ENCODE measurements at regions not wholly inside any gene's neighbourhood (a gene's known extent, or its start where the extent isn't known, plus 50 kb on each side); places are given as distances from the start of the nearest gene placed in this dataset.
"Not testable (repeated sequence)": the region's sequence is repeated elsewhere in the genome, so short reads cannot be mapped to it uniquely, and the experiment has no call there.

GRCh38 chr2:53544871-53545558 lies 222.6 kb upstream of the CHAC2 start:
- no peak for DNase-seq
- in situ Hi-C loops (cut with MboI; ENCODE audit: low pct_unique_long_range_greater_than_20kb, low sequenced_read_pairs): no loop called here

- in situ Hi-C loops (cut with MboI; ENCODE audit: low pct_unique_long_range_greater_than_20kb, low sequenced_read_pairs): no loop called here
These were observed 224.5 kb upstream of the CHAC2 start for GRCh38 chr2:53543083-53543482.

DNA sequence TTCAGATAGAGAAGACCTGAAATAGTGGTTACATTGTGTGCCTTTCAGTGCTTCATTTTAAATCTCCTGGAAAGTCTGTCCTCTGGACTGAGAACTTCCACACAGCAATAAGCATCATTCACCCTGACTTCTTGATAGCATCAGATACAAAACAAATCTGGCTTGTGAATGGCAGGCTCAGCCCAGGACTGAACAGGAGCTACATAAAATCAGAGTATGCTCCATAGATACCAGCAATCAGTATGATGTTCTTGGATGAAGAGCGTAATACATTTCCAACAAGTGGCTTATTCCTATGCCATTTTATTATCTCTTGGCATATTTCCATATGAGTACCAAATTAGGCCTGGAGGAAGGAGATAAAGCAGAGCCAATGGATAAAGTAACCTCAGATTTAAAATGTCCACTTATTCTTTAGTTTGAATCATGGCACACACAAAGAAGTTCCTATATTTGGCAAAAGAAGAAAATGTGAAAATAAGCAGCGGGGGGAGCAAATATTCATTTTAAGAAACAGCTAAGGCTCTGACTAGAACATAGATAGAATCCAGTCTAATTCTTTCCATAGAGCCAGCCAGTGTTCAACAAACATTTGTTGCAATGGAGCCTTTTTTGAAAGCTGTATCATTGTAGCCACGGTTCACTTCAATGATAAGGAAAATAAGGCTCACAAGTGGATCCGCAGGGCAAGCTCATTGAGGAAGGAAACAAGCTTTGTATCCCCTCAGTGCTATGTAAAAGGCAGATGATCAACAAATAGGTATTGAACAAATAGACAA lies 230.8 kb upstream of the CHAC2 start:
- in situ Hi-C loops (cut with MboI; ENCODE audit: low pct_unique_long_range_greater_than_20kb, low sequenced_read_pairs): no loop called here

More at GRCh38 chr2:53543083-53543482, 224.5 kb upstream of the CHAC2 start:
- DNase-seq: no peak

GRCh38 chr2:53535234-53535840 lies 232.3 kb upstream of the CHAC2 start:
- in situ Hi-C loops (cut with MboI; ENCODE audit: low pct_unique_long_range_greater_than_20kb, low sequenced_read_pairs): no loop called here

More for the DNA sequence above, 230.8 kb upstream of the CHAC2 start:
- no peak for DNase-seq

GRCh38 chr2:53530126-53530525 lies 237.5 kb upstream of the CHAC2 start:
- in situ Hi-C loops (cut with MboI; ENCODE audit: low pct_unique_long_range_greater_than_20kb, low sequenced_read_pairs): no loop called here
- DNase-seq: no peak

More at GRCh38 chr2:53535234-53535840, 232.3 kb upstream of the CHAC2 start:
- DNase-seq: no peak

GRCh38 chr2:53527056-53527455 lies 240.5 kb upstream of the CHAC2 start:
- no peak for DNase-seq
- in situ Hi-C loops (cut with MboI; ENCODE audit: low pct_unique_long_range_greater_than_20kb, low sequenced_read_pairs): no loop called here

- DNase-seq: no peak
- in situ Hi-C loops (cut with MboI; ENCODE audit: low pct_unique_long_range_greater_than_20kb, low sequenced_read_pairs): no loop called here
These were observed 247.4 kb upstream of the CHAC2 start for GRCh38 chr2:53519918-53520841.

DNA sequence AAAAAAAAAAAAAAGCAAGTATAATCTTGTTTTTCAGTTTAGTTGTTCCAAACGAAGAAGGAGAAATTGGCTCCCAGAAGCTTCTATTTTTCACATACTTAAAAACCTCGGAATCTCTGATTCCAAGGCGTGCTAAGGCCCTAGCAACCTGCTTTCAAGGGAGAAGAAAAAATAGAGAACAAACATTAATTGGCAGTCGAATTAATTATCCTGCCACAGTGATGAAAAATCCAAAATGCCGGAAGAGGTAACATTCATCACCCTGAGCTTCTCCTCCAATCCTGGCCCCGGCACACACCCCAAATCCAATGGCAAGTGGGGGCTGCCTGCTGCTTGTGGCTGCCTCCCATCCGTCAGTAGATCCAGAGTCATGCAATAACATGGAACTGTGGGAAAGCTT lies 250.2 kb upstream of the CHAC2 start:
- DNase-seq: no peak
- in situ Hi-C loops (cut with MboI; ENCODE audit: low pct_unique_long_range_greater_than_20kb, low sequenced_read_pairs): no loop called here

- in situ Hi-C loops (cut with MboI; ENCODE audit: low pct_unique_long_range_greater_than_20kb, low sequenced_read_pairs): no loop called here
- no peak for DNase-seq
These were observed 251.0 kb upstream of the CHAC2 start for GRCh38 chr2:53516650-53517049.

- in situ Hi-C loops (cut with MboI; ENCODE audit: low pct_unique_long_range_greater_than_20kb, low sequenced_read_pairs): no loop called here
- DNase-seq: no peak
These were observed 251.9 kb upstream of the CHAC2 start for GRCh38 chr2:53515435-53516332.

DNA sequence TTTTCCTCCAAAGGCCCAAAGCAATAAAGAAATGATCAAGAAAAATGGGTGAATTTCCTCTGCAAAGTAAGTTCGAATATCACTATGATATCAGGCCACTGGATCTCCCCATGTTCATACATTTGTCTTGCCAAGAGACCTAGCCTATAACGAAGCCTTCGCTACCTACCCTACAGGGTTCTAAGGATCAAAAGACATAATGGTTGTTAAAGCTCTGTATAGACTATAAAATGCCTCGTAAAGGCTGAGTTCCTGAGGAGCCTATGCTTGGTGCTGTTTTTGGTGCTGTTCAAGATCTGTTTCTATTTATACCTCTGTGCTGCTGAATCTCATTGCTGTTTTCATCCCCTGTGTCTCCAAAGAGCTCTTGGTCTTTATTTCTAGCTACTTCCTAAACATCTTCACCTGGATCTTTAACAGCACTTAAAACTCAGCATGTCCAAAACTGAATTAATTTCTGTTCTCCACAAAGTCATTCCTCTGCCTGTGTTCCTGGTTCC lies 254.4 kb upstream of the CHAC2 start:
- no peak for DNase-seq
- in situ Hi-C loops (cut with MboI; ENCODE audit: low pct_unique_long_range_greater_than_20kb, low sequenced_read_pairs): no loop called here

DNA sequence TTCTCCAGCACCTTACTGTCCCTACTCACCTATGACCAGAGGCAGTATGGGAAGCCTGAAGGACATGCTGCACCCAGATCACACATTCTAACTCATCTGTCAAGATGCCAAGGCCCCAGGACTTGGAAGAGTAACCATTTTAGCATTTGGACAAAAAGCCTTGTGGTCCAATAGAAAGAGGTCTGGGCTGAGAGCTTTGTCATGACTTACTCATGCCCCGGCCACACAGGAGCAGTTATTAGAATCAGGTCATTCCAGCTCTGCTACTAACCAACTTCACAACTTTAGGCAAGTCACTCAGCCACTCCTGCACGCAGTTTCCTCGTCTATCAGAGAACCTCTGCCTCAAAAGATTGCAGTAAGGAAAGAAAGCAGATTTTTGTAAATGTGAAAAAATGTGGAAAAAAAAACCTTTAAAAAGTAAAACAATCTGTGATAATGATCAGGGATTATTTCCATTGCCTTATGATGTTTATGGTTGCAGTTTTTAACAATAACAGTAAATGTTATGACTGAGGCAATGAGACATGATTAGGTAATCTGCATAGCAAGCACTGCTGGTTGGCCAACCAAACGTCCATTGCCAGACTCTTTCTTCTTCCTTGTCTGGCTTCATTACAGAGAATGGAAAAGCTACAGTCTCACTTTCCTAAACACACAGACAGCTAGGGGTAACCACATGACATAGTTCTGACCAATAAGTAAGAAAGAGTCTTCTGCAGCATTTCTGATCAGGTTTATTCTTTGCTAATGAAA lies 255.4 kb upstream of the CHAC2 start:
- DNase-seq: no peak
- in situ Hi-C loops (cut with MboI; ENCODE audit: low pct_unique_long_range_greater_than_20kb, low sequenced_read_pairs): no loop called here

GRCh38 chr2:53511549-53511948 lies 256.1 kb upstream of the CHAC2 start:
- in situ Hi-C loops (cut with MboI; ENCODE audit: low pct_unique_long_range_greater_than_20kb, low sequenced_read_pairs): no loop called here
- DNase-seq: no peak

DNA sequence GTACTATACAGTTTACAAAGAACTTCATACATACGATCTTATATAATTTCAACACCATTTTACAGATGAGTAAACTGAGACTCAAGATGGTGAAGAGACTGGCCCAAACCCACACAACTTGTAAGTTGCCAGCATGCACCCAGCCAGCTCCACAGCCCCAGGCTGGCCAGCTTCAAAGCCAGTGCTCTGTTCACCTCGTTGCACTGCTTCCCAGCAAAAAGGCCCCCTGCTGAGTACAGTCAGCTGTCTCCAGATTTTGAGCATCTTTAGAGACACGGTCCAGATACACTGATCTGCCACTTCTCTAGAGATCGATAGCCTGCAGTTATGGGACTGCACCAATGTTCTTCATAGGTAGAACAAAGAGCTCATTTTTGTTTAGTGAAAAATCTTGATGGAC lies 257.2 kb upstream of the CHAC2 start:
- DNase-seq: no peak
- in situ Hi-C loops (cut with MboI; ENCODE audit: low pct_unique_long_range_greater_than_20kb, low sequenced_read_pairs): no loop called here

- DNase-seq: no peak
- in situ Hi-C loops (cut with MboI; ENCODE audit: low pct_unique_long_range_greater_than_20kb, low sequenced_read_pairs): no loop called here
These were observed 257.7 kb upstream of the CHAC2 start for GRCh38 chr2:53509831-53510388.

DNA sequence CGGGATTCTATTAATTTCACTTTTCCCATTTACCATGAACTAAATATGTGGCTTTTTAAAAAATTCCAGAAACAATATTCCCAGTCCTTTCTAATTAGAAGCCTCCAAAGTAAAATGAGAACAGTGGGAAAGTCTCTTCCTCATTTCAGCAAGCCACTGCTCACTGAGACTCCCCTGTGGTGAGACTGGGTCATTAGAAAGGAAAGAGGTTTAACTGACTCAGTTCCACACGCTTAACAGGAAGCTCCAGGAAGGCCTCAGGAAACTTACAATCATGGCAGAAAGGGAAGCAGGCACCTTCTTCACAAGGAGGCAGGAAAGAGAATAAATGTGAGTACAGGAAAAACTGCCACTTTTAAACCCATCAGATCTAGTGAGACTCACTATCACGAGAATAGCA lies 258.9 kb upstream of the CHAC2 start:
- DNase-seq: peak; percentile 27
- in situ Hi-C loops (cut with MboI; ENCODE audit: low pct_unique_long_range_greater_than_20kb, low sequenced_read_pairs): no loop called here

DNA sequence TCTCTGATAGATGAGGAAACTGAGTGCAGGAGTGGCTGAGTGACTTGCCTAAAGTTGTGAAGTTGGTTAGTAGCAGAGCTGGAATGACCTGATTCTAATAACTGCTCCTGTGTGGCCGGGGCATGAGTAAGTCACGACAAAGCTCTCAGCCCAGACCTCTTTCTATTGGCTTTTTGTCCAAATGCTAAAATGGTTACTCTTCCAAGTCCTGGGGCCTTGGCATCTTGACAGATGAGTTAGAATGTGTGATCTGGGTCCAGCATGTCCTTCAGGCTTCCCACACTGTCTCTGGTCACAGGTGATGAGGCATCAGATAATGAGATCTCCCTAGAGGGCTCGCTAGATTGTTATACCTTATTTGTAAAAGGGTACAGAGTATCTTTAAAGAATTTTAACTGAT lies 260.5 kb upstream of the CHAC2 start:
- DNase-seq; in situ Hi-C loops (cut with MboI; ENCODE audit: low pct_unique_long_range_greater_than_20kb, low sequenced_read_pairs): not testable (repeated sequence)
